ENCODE measurements at regions not wholly inside any gene's neighbourhood (a gene's known extent, or its start where the extent isn't known, plus 50 kb on each side); places are given as distances from the start of the nearest gene placed in this dataset.

DNA sequence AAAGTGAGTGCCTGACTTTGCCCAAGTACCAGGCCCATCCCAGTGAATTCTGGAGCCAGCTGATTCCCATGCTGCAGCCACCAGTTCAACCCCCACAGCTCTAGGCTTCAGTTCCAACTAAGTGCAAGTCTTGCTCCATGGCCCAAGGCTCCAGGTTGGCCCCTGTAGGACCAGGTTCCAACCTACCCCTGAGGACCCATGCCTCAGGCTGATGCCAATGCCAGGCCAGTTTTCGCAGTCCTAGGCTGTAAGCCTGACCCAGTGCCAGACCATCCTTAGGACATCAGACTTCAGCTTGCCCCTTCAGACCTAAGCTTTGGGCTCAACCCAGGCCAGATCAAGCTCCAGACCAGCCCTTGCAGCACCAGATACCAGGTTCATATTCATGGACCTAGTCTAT lies 352.6 kb downstream of the FSCB start:
- WGBS, 2 donors, result 86 to 89% methylated on average over 1 of the region's 1 CpG
- no peak overlapping the region for H3K4me3 ChIP-seq
- H3K4me1 ChIP-seq, result no peaks in the 10 kb centered on the region
- no peaks in the 10 kb centered on the region for H3K36me3 ChIP-seq
- no peak for DNase-seq (ENCODE audit: low spot score in 2 of 2)
- TF ChIP-seq EP300 (IDR thresholded peaks at IDR 0.05) (no peak), POLR2A (IDR thresholded peaks at IDR 0.05) (no peak)
- TF ChIP-seq, protein P1, sequence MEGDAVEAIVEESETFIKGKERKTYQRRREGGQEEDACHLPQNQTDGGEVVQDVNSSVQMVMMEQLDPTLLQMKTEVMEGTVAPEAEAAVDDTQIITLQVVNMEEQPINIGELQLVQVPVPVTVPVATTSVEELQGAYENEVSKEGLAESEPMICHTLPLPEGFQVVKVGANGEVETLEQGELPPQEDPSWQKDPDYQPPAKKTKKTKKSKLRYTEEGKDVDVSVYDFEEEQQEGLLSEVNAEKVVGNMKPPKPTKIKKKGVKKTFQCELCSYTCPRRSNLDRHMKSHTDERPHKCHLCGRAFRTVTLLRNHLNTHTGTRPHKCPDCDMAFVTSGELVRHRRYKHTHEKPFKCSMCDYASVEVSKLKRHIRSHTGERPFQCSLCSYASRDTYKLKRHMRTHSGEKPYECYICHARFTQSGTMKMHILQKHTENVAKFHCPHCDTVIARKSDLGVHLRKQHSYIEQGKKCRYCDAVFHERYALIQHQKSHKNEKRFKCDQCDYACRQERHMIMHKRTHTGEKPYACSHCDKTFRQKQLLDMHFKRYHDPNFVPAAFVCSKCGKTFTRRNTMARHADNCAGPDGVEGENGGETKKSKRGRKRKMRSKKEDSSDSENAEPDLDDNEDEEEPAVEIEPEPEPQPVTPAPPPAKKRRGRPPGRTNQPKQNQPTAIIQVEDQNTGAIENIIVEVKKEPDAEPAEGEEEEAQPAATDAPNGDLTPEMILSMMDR (IDR thresholded peaks at IDR 0.05), result no peak
- peaks cover 0 to 9% (median 0%) of the 10 kb centered on the region in 4 donors for H3K9me3 ChIP-seq
- no peak overlapping the region for H3K27ac ChIP-seq
- no peaks in the 10 kb centered on the region for H3K27me3 ChIP-seq

DNA sequence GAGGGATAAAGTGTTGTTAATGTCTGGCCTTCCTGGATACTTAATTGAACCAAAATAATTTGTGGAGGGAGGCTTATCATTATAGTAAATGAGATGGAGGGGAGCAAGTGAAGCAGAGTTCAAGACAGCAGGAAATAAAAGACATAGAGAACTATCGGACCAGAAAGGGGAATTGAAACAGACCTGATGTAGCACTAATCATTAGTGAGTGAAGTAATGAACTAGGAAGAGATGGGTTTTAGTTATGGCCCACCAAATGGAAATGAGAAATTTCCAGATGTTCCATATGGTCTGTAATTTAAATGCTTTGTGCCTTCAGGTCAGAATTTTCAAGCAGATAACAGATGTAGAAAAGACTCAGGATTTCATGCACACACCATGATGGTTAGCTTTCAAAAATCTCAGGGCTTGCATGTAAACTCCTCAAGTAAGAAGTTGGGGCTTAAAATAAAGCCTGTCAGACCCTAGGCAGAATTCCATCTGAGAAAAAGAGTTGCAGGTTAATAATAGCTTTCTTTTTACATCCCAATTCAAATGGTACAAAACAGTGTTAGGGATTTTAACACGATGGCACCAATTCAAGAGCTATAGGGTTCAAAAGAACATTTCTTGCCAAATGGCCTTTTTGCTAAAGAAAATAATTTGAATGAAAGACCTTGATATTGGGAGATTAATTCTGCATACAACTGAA lies 355.8 kb downstream of the FSCB start:
- H3K4me3 ChIP-seq, result no peak overlapping the region
- H3K27me3 ChIP-seq, result no peaks in the 10 kb centered on the region
- H3K4me1 ChIP-seq, result no peaks in the 10 kb centered on the region
- no peak for TF ChIP-seq EP300 (IDR thresholded peaks at IDR 0.05)
- TF ChIP-seq, protein P1 (IDR thresholded peaks at IDR 0.05), result no peak
- TF ChIP-seq POLR2A (IDR thresholded peaks at IDR 0.05), result no peak
- H3K9me3 ChIP-seq, result peaks cover 0 to 9% (median 0%) of the 10 kb centered on the region in 4 donors
- no peaks in the 10 kb centered on the region for H3K36me3 ChIP-seq
- no peak overlapping the region for H3K27ac ChIP-seq
- no peak for DNase-seq (ENCODE audit: low spot score in 2 of 2)
- 55 to 73% methylated on average over 2 of the region's 2 CpGs for WGBS, 2 donors

DNA sequence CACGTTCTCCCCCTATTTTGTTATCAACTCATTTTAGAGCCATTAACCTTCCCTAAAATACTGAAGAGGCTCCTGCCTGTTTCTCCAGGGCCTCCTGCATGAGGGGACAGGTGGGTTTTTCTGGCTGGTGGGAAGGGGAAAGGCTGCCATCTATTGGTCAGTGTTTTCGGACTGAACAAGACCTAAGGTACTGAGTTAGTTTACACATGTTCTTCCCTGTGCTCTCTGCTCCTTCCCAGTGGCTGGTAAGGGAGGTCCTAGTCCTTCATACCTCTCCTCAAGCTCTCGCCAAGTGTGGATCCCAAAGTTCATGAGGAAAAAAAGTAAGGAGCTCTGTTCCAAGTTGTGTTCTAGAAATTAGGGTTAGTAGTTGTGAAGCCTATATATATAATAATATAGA lies 357.5 kb downstream of the FSCB start:
- 34 to 40% methylated on average over 3 of the region's 3 CpGs for WGBS, 2 donors
- no peak for DNase-seq (ENCODE audit: low spot score in 2 of 2)

DNA sequence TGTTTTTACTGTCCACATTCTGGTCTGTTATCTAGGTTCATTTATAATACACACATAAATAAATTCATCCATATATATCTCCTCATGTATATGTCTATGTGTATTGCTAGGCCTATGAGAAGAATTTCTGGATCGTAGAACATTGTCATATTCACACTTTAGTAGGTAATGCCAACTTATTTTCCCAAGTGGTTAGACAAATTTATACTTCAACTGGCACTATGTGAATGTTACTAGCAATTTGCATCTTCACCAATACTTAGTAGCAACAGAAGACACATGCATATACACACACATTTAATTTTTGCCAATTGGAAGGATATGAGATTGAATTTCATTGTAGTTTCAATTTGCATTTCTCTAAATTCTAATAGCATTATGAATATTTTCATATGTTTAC lies 365.1 kb downstream of the FSCB start:
- no peaks in the 10 kb centered on the region for H3K4me1 ChIP-seq
- no peak overlapping the region for H3K4me3 ChIP-seq
- no peak for DNase-seq (ENCODE audit: low spot score in 2 of 2)
- no peak overlapping the region for H3K27ac ChIP-seq
- WGBS, 2 donors, result 98 to 100% methylated on average over 1 of the region's 1 CpG
- no peaks in the 10 kb centered on the region for H3K36me3 ChIP-seq
- TF ChIP-seq, protein P1 (IDR thresholded peaks at IDR 0.05), result no peak
- TF ChIP-seq POLR2A (IDR thresholded peaks at IDR 0.05) (no peak), EP300 (IDR thresholded peaks at IDR 0.05) (no peak)
- no peaks in the 10 kb centered on the region for H3K27me3 ChIP-seq
- no peaks in the 10 kb centered on the region for H3K9me3 ChIP-seq

More for the DNA sequence above, 357.5 kb downstream of the FSCB start:
- Histone ChIP-seq H3K27me3 (no peaks in the 10 kb centered on the region), H3K9me3 (peaks cover 0 to 2% (median 0%) of the 10 kb centered on the region in 4 donors), H3K36me3 (no peaks in the 10 kb centered on the region), H3K27ac (no peak overlapping the region), H3K4me1 (no peaks in the 10 kb centered on the region), H3K4me3 (no peak overlapping the region)
- TF ChIP-seq, protein P1 (IDR thresholded peaks at IDR 0.05), result no peak
- TF ChIP-seq POLR2A (IDR thresholded peaks at IDR 0.05) (no peak), EP300 (IDR thresholded peaks at IDR 0.05) (no peak)

DNA sequence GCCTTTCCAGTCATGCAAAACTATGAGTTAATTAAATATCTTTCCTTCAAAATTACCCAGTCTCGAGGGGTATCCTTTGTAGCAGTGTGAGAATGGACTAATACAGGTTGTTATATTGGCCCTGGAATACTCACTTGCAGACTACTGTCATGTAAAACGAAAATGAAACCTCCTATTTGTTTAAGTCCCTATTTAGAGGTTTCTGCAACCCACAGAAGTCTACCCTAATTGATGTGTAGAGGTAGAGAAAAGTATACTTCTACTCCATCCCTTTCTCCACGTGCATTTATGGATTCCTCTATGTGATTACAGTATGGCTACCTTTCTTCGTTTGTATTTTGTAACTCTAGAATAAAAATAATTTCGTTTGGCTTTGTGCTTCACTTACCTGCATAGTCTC lies 371.1 kb downstream of the FSCB start:
- DNase-seq (ENCODE audit: low spot score in 2 of 2), result no peak
- no peak for TF ChIP-seq POLR2A (IDR thresholded peaks at IDR 0.05)
- TF ChIP-seq, protein P1 (IDR thresholded peaks at IDR 0.05), result no peak
- no peak for TF ChIP-seq EP300 (IDR thresholded peaks at IDR 0.05)
- Histone ChIP-seq H3K4me3 (no peak overlapping the region), H3K27ac (no peak overlapping the region), H3K36me3 (no peaks in the 10 kb centered on the region), H3K27me3 (no peaks in the 10 kb centered on the region), H3K4me1 (no peaks in the 10 kb centered on the region), H3K9me3 (no peaks in the 10 kb centered on the region)
- 82 to 83% methylated on average over 5 of the region's 5 CpGs for WGBS, 2 donors
